ENCODE measurements at regions not wholly inside any gene's neighbourhood (a gene's known extent, or its start where the extent isn't known, plus 50 kb on each side); places are given as distances from the start of the nearest gene placed in this dataset.

DNA sequence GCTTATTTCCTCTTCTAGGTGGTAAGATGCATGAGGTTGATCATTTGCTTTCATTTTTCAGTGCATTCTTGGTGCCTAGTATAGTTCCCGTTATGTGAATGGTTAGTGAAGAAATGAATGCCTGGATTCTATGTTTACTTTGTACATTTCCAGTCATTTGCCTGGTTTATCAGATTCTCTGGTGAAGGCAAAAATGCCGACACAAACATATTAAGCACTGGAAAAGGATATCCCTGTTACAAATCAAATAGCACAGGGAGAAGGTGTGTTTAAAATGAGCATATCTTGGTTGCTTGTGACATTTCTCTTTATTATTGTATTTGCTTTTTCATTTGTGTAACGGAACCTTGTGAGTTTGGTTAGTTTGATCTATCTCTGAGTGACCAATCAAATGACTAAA lies 211.3 kb downstream of the MBL2 start:
- no peak for TF ChIP-seq TAF1 (conservative IDR thresholded peaks at IDR 0.05)
- TF ChIP-seq, protein P1, sequence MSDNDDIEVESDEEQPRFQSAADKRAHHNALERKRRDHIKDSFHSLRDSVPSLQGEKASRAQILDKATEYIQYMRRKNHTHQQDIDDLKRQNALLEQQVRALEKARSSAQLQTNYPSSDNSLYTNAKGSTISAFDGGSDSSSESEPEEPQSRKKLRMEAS (IDR thresholded peaks at IDR 0.05) = no peak
- TF ChIP-seq CTCF (IDR thresholded peaks at IDR 0.05; ENCODE audit: low read depth, low read length, missing input control) = no peak
- TF ChIP-seq, protein P2, sequence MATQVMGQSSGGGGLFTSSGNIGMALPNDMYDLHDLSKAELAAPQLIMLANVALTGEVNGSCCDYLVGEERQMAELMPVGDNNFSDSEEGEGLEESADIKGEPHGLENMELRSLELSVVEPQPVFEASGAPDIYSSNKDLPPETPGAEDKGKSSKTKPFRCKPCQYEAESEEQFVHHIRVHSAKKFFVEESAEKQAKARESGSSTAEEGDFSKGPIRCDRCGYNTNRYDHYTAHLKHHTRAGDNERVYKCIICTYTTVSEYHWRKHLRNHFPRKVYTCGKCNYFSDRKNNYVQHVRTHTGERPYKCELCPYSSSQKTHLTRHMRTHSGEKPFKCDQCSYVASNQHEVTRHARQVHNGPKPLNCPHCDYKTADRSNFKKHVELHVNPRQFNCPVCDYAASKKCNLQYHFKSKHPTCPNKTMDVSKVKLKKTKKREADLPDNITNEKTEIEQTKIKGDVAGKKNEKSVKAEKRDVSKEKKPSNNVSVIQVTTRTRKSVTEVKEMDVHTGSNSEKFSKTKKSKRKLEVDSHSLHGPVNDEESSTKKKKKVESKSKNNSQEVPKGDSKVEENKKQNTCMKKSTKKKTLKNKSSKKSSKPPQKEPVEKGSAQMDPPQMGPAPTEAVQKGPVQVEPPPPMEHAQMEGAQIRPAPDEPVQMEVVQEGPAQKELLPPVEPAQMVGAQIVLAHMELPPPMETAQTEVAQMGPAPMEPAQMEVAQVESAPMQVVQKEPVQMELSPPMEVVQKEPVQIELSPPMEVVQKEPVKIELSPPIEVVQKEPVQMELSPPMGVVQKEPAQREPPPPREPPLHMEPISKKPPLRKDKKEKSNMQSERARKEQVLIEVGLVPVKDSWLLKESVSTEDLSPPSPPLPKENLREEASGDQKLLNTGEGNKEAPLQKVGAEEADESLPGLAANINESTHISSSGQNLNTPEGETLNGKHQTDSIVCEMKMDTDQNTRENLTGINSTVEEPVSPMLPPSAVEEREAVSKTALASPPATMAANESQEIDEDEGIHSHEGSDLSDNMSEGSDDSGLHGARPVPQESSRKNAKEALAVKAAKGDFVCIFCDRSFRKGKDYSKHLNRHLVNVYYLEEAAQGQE (IDR thresholded peaks at IDR 0.05) = no peak
- TF ChIP-seq, protein P3, sequence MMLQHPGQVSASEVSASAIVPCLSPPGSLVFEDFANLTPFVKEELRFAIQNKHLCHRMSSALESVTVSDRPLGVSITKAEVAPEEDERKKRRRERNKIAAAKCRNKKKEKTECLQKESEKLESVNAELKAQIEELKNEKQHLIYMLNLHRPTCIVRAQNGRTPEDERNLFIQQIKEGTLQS (IDR thresholded peaks at IDR 0.05) = no peak
- TF ChIP-seq GABPA (IDR thresholded peaks at IDR 0.05 in 1 of 2, conservative IDR thresholded peaks at IDR 0.05 in 1 of 2) = no peak
- TF ChIP-seq, protein P4, sequence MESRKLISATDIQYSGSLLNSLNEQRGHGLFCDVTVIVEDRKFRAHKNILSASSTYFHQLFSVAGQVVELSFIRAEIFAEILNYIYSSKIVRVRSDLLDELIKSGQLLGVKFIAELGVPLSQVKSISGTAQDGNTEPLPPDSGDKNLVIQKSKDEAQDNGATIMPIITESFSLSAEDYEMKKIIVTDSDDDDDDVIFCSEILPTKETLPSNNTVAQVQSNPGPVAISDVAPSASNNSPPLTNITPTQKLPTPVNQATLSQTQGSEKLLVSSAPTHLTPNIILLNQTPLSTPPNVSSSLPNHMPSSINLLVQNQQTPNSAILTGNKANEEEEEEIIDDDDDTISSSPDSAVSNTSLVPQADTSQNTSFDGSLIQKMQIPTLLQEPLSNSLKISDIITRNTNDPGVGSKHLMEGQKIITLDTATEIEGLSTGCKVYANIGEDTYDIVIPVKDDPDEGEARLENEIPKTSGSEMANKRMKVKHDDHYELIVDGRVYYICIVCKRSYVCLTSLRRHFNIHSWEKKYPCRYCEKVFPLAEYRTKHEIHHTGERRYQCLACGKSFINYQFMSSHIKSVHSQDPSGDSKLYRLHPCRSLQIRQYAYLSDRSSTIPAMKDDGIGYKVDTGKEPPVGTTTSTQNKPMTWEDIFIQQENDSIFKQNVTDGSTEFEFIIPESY (IDR thresholded peaks at IDR 0.05) = no peak
- no peak for TF ChIP-seq RXRA (IDR thresholded peaks at IDR 0.05)
- TF ChIP-seq JUND (IDR thresholded peaks at IDR 0.05) = no peak
- TF ChIP-seq SP1 (IDR thresholded peaks at IDR 0.05) = no peak
- no peak for TF ChIP-seq EGR1 (IDR thresholded peaks at IDR 0.05; ENCODE audit: low read depth in 2 of 2)
